Endothelial cell of umbilical vein (primary cell): ENCODE measurements at regions not wholly inside any gene's neighbourhood (a gene's known extent, or its start where the extent isn't known, plus 50 kb on each side); places are given as distances from the start of the nearest gene placed in this dataset.

Experiments
- EZH2 ChIP-seq: IDR thresholded peaks from 2 replicates; pipeline ENCODE4 v1.6.1; 2012; ENCODE audit warnings: borderline replicate concordance, low read depth, mild to moderate bottlenecking, moderate library complexity, low read length, inconsistent platforms; ENCODE audit not compliant: severe bottlenecking
- FOS ChIP-seq: IDR thresholded peaks from 2 replicates; pipeline ENCODE4 v1.6.1; 2011; ENCODE audit warnings: mild to moderate bottlenecking, low read length, moderate library complexity, borderline replicate concordance; ENCODE audit not compliant: insufficient read depth
- GATA2 ChIP-seq: IDR thresholded peaks from 2 replicates; pipeline ENCODE4 v1.7.0; 2011; ENCODE audit warnings: low read depth, mild to moderate bottlenecking, moderate library complexity, mixed read lengths, low read length; ENCODE audit not compliant: insufficient read length, insufficient read depth
- JUN ChIP-seq: IDR thresholded peaks from 2 replicates; pipeline ENCODE4 v1.6.1; 2011; ENCODE audit warnings: borderline replicate concordance, low read depth; ENCODE audit not compliant: insufficient read length, insufficient read depth
- MAX ChIP-seq: IDR thresholded peaks from 2 replicates; pipeline ENCODE4 v1.6.1; 2011; ENCODE audit not compliant: insufficient read depth, insufficient read length
- MYC ChIP-seq: IDR thresholded peaks from one replicate; pipeline ENCODE4 v1.6.1; 2011; ENCODE audit warnings: mild to moderate bottlenecking, low read depth, low read length
- POLR2A ChIP-seq: IDR thresholded peaks from 2 replicates; pipeline ENCODE4 v1.6.1; 2012; ENCODE audit warnings: low read depth, mild to moderate bottlenecking, control low read depth, low read length
- POLR2AphosphoS5 ChIP-seq: IDR thresholded peaks from 2 replicates; pipeline ENCODE4 v1.6.1; 2012; ENCODE audit warnings: low read depth, mild to moderate bottlenecking, control low read depth, low read length, moderate library complexity; ENCODE audit not compliant: insufficient read depth
- TF ChIP-seq, protein P1 (sequence below), 2 donors: IDR thresholded peaks; 1 replicate in 1 of 2; 2 replicates in 1 of 2; pipeline ENCODE4 v1.5.1; 2011; ENCODE audit warnings: low read length in 2 of 2, mild to moderate bottlenecking in 2 of 2, moderate library complexity in 2 of 2, control low read depth in 1 of 2, inconsistent platforms in 1 of 2, low read depth in 1 of 2; ENCODE audit not compliant: insufficient read depth in 1 of 2; ENCODE audit errors: extremely low read depth in 1 of 2

DNA sequence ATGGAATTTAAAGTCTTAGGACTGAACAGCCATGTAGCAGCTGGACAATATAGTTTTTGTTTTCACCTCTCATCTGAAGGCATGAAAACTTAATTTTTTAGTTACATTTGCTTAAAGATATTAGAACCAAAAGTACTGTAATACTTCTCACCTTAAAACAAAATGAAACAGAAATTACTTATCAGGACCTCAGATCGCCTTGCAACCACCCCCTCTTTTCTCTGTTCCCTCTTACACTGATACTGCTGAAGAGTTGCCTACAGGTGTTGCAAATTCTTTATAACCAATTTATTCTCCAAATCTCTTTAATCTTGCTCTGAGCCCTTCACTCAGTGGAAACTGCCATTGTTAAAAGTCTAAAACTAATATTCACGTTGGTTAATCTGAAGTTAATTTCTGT lies 145.0 kb downstream of the SPCS3 start:
- TF ChIP-seq, protein P1, sequence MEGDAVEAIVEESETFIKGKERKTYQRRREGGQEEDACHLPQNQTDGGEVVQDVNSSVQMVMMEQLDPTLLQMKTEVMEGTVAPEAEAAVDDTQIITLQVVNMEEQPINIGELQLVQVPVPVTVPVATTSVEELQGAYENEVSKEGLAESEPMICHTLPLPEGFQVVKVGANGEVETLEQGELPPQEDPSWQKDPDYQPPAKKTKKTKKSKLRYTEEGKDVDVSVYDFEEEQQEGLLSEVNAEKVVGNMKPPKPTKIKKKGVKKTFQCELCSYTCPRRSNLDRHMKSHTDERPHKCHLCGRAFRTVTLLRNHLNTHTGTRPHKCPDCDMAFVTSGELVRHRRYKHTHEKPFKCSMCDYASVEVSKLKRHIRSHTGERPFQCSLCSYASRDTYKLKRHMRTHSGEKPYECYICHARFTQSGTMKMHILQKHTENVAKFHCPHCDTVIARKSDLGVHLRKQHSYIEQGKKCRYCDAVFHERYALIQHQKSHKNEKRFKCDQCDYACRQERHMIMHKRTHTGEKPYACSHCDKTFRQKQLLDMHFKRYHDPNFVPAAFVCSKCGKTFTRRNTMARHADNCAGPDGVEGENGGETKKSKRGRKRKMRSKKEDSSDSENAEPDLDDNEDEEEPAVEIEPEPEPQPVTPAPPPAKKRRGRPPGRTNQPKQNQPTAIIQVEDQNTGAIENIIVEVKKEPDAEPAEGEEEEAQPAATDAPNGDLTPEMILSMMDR (IDR thresholded peaks at IDR 0.05; ENCODE audit: extremely low read depth in 1 of 2, insufficient read depth in 1 of 2, low read depth in 1 of 2, low read length in 2 of 2), result no peak
- TF ChIP-seq POLR2A, result no peak
- TF ChIP-seq GATA2, result no peak
- TF ChIP-seq POLR2AphosphoS5, result no peak
- TF ChIP-seq EZH2, result no peak
- no peak for TF ChIP-seq MYC
- no peak for TF ChIP-seq FOS
- TF ChIP-seq JUN, result no peak
- no peak for TF ChIP-seq MAX
